ENCODE measurements at regions not wholly inside any gene's neighbourhood (a gene's known extent, or its start where the extent isn't known, plus 50 kb on each side); places are given as distances from the start of the nearest gene placed in this dataset.

- no peak for DNase-seq
Measured at GRCh38 chr20:25135031-25135430, 53.1 kb upstream of the VSX1 start.

GRCh38 chr20:25136056-25136455 is 54.1 kb upstream of the VSX1 start:
- DNase-seq = no peak

GRCh38 chr20:25136643-25137559 is 55.0 kb upstream of the VSX1 start:
- no peak for DNase-seq

- peak; percentile 4 for DNase-seq
Measured at GRCh38 chr20:25139029-25139705, 56.3 kb upstream of the ENTPD6 start.

- DNase-seq = no peak
Measured at GRCh38 chr20:25140968-25141367, 54.5 kb upstream of the ENTPD6 start.

- DNase-seq = no peak
Measured at GRCh38 chr20:25142435-25142834, 53.1 kb upstream of the ENTPD6 start.

GRCh38 chr20:25145131-25145530 is 50.4 kb upstream of the ENTPD6 start:
- DNase-seq = no peak

Data from NCI-H1694 treated with DMSO at 0.1 percent for 48 hours (cell line).